H1 (cell line): ENCODE measurements at regions not wholly inside any gene's neighbourhood (a gene's known extent, or its start where the extent isn't known, plus 50 kb on each side); places are given as distances from the start of the nearest gene placed in this dataset.

Experiments used
- ASH2L ChIP-seq: fragments of 200-600, 300-600 bp; sonication (generic); IDR thresholded peaks from one replicate; pipeline ENCODE4 v1.7.1; 2017; ENCODE audit warnings: low read length
- CBX5 ChIP-seq: fragments of 300-800, 300-1000 bp; sonication (generic); IDR thresholded peaks from 2 replicates; pipeline ENCODE4 v1.7.1; 2016; ENCODE audit warnings: antibody characterized with exemption, low read length, low read depth
- CTCF ChIP-seq, 3 experiments: IDR thresholded peaks; 1 replicate in 2 of 3; 2 replicates in 1 of 3; pipeline versions ENCODE4 v1.5.1 to v1.6.1; 2011; ENCODE audit warnings: low read length in 3 of 3, mild to moderate bottlenecking in 3 of 3, inconsistent platforms in 2 of 3, low read depth in 1 of 3, moderate library complexity in 1 of 3; ENCODE audit not compliant: insufficient read depth in 1 of 3; ENCODE audit errors: control extremely low read depth in 1 of 3
- EP300 ChIP-seq, 2 experiments: IDR thresholded peaks; 1 replicate in 1 of 2; 2 replicates in 1 of 2; pipeline ENCODE4 v1.6.1; 2011 to 2012; ENCODE audit warnings: low read depth in 2 of 2, low read length in 2 of 2, mild to moderate bottlenecking in 2 of 2, borderline replicate concordance in 1 of 2, inconsistent platforms in 1 of 2, moderate library complexity in 1 of 2
- EZH2 ChIP-seq: fragments of 200-600 bp; sonication (generic); IDR thresholded peaks from 2 replicates; pipeline ENCODE4 v1.7.1; 2012; ENCODE audit warnings: low read depth, mild to moderate bottlenecking, moderate library complexity, low read length, inconsistent platforms; ENCODE audit not compliant: severe bottlenecking
- GABPA ChIP-seq: IDR thresholded peaks from 2 replicates; pipeline ENCODE4 v1.6.1; 2011; ENCODE audit warnings: mild to moderate bottlenecking, low read length, moderate library complexity, borderline replicate concordance; ENCODE audit not compliant: insufficient read depth
- HDAC2 ChIP-seq, 2 experiments: fragments of 300-600 bp in 1 of 2; sonication (generic) in 1 of 2; IDR thresholded peaks; 2 replicates each; pipeline ENCODE4 v1.6.1; 2011 to 2012; ENCODE audit warnings: low read depth in 2 of 2, low read length in 2 of 2, mild to moderate bottlenecking in 2 of 2, moderate library complexity in 2 of 2, borderline replicate concordance in 1 of 2, inconsistent platforms in 1 of 2
- MAFK ChIP-seq: IDR thresholded peaks from 2 replicates; pipeline ENCODE4 v1.6.1; 2012; ENCODE audit warnings: low read depth, mild to moderate bottlenecking, improper control_type of control experiment, low read length
- POLR2A ChIP-seq, 2 experiments: IDR thresholded peaks; 1 replicate in 1 of 2; 2 replicates in 1 of 2; pipeline ENCODE4 v1.6.1; 2011; ENCODE audit warnings: low read depth in 2 of 2, low read length in 2 of 2, mild to moderate bottlenecking in 2 of 2; ENCODE audit errors: control extremely low read depth in 1 of 2
- SP1 ChIP-seq: IDR thresholded peaks from 2 replicates; pipeline ENCODE4 v1.6.1; 2011; ENCODE audit warnings: low read depth, low read length
- SP2 ChIP-seq: IDR thresholded peaks from 2 replicates; pipeline ENCODE4 v1.6.1; 2012; ENCODE audit warnings: mild to moderate bottlenecking, low read length, inconsistent platforms
- TAF1 ChIP-seq: IDR thresholded peaks from 2 replicates; pipeline ENCODE4 v1.6.1; 2011; ENCODE audit warnings: mild to moderate bottlenecking, low read depth, low read length
- USF2 ChIP-seq: IDR thresholded peaks from 2 replicates; pipeline ENCODE4 v1.6.1; 2011; ENCODE audit warnings: low read length, improper control_type of control experiment
- ZNF274 ChIP-seq: IDR thresholded peaks from 2 replicates; pipeline ENCODE4 v1.7.0; 2012; ENCODE audit warnings: low read length, borderline replicate concordance; ENCODE audit errors: extremely low read depth

- TF ChIP-seq USF2, result no peak
- TF ChIP-seq CTCF (IDR thresholded peaks at IDR 0.05; ENCODE audit: control extremely low read depth in 1 of 3, insufficient read depth in 1 of 3, low read depth in 1 of 3, low read length in 3 of 3), result no peak
- no peak for TF ChIP-seq ZNF274
- TF ChIP-seq SP2, result no peak
- TF ChIP-seq EZH2, result no peak
- TF ChIP-seq CBX5, result no peak
- no peak for TF ChIP-seq MAFK
- TF ChIP-seq POLR2A (IDR thresholded peaks at IDR 0.05; ENCODE audit: control extremely low read depth in 1 of 2, low read depth in 2 of 2, low read length in 2 of 2), result no peak
- TF ChIP-seq EP300 (IDR thresholded peaks at IDR 0.05; ENCODE audit: borderline replicate concordance in 1 of 2, low read depth in 2 of 2, low read length in 2 of 2), result no peak
- TF ChIP-seq TAF1, result no peak
- no peak for TF ChIP-seq HDAC2 (IDR thresholded peaks at IDR 0.05; ENCODE audit: borderline replicate concordance in 1 of 2, low read depth in 2 of 2, low read length in 2 of 2)
- TF ChIP-seq SP1, result no peak
- TF ChIP-seq GABPA, result no peak
- no peak for TF ChIP-seq ASH2L
These were observed 307.1 kb downstream of the SEMA3D start for GRCh38 chr7:84879570-84880325.
